ENCODE measurements at regions not wholly inside any gene's neighbourhood (a gene's known extent, or its start where the extent isn't known, plus 50 kb on each side); places are given as distances from the start of the nearest gene placed in this dataset.

GRCh38 chr13:99800951-99801350 lies 170.6 kb downstream of the ZIC5 start:
- 23% methylated on average over 4 of the region's 4 CpGs; no CpG with 5 or more reads in 1 of the 2 experiments for WGBS, 2 experiments (ENCODE audit: extremely low coverage in 1 of 2, insufficient coverage in 1 of 2, insufficient read length in 1 of 2, insufficient replicate concordance in 2 of 2, low coverage in 1 of 2, low lambda C conversion rate in 2 of 2, missing lambda C conversion rate in 1 of 2)
- Histone ChIP-seq H2AK5ac (ENCODE audit: low read depth, low read length) (no peak overlapping the region), H3K4ac (replicated peaks; ENCODE audit: insufficient read length, low read depth, low read length) (no peak overlapping the region), H2BK15ac (ENCODE audit: low read length) (no peak overlapping the region), H3K4me1 (replicated peaks in 1 of 4; ENCODE audit: control insufficient read depth in 3 of 4, insufficient read depth in 4 of 4, low read length in 3 of 4) (peaks cover 0 to 30% (median 27%) of the 10 kb centered on the region in 4 experiments; a peak in 6 of 7 replicates), H4K91ac (replicated peaks; ENCODE audit: insufficient read length, low read length) (no peak overlapping the region), H3K18ac (ENCODE audit: extremely low read depth, low read length) (peak overlapping the region; percentile 79; the same call in 1 of the 2 replicates), H3K36me3 (ENCODE audit: control insufficient read depth in 2 of 4, insufficient read depth in 4 of 4, low read length in 3 of 4) (no peaks in the 10 kb centered on the region), H2BK120ac (replicated peaks; ENCODE audit: low read depth, low read length) (no peak overlapping the region), H2BK5ac (ENCODE audit: low read depth, low read length) (no peak overlapping the region), H3K4me3 (ENCODE audit: extremely low read depth in 1 of 4, insufficient read depth in 2 of 4, low read depth in 3 of 4, low read length in 4 of 4) (no peak overlapping the region), H3K23ac (ENCODE audit: insufficient read length) (no peak overlapping the region), H3K4me2 (ENCODE audit: insufficient read depth in 1 of 2, low read depth in 2 of 2, low read length in 2 of 2) (no peak overlapping the region; a peak in 1 of 4 replicates), H3K9ac (replicated peaks in 1 of 4; ENCODE audit: extremely low read depth in 1 of 4, low read depth in 3 of 4, low read length in 3 of 4) (no peak overlapping the region), H3K9me3 (ENCODE audit: insufficient read depth in 2 of 2, low read depth in 1 of 2, low read length in 1 of 2) (no peaks in the 10 kb centered on the region), H4K20me1 (replicated peaks in 1 of 2; ENCODE audit: control insufficient read depth in 1 of 2, insufficient read depth in 2 of 2, low read length in 2 of 2) (no peaks in the 10 kb centered on the region), H3K27me3 (replicated peaks in 1 of 4; ENCODE audit: control insufficient read depth in 3 of 4, extremely low read depth in 1 of 4, insufficient read depth in 3 of 4, low read length in 3 of 4) (no peaks in the 10 kb centered on the region), H2BK20ac (ENCODE audit: low read length) (no peak overlapping the region), H3K79me1 (ENCODE audit: low read depth, low read length) (no peaks in the 10 kb centered on the region), H4K5ac (ENCODE audit: insufficient read length, low read depth, low read length) (no peak overlapping the region), H3K79me2 (ENCODE audit: control insufficient read depth in 1 of 2, insufficient read depth in 2 of 2, low read length in 2 of 2) (no peaks in the 10 kb centered on the region), H4K8ac (ENCODE audit: extremely low read depth, insufficient read depth, low read length) (no peak overlapping the region), H2BK12ac (ENCODE audit: low read depth, low read length) (no peak overlapping the region), H3K27ac (ENCODE audit: low read depth, low read length) (no peak overlapping the region), H3K14ac (ENCODE audit: insufficient read length) (no peak overlapping the region), H2AFZ (ENCODE audit: low read length) (no peak overlapping the region), H3K56ac (replicated peaks; ENCODE audit: insufficient read length, low read depth, low read length) (no peak overlapping the region), H3K23me2 (ENCODE audit: low read depth, low read length) (no peaks in the 10 kb centered on the region)
- DNase-seq (ENCODE audit: low read depth in 1 of 2, low spot score in 2 of 2) (no peak), FAIRE-seq (peak; percentile 57)
- POLR2A ChIA-PET (ENCODE audit: partially characterized antibody) = interaction anchor here (1.1 kb wide), 1 partner anchor 9 kb away, joined by 6 read pairs; no protein-coding TSS in a partner anchor
- CTCF ChIA-PET (ENCODE audit: partially characterized antibody) = interaction anchor here (1.1 to 2.3 kb wide), 4 partner anchors 12 to 114 kb away, joined by 3 to 8 read pairs (median 4); no protein-coding TSS in a partner anchor
- TF ChIP-seq JUND (IDR thresholded peaks at IDR 0.05; ENCODE audit: low read length) (no peak), E2F6 (IDR thresholded peaks at IDR 0.05) (no peak), GTF2F1 (IDR thresholded peaks at IDR 0.05; ENCODE audit: borderline replicate concordance, low read depth, low read length) (no peak)

Data from H1 (cell line).